Endothelial cell of umbilical vein (primary cell): ENCODE measurements at regions not wholly inside any gene's neighbourhood (a gene's known extent, or its start where the extent isn't known, plus 50 kb on each side); places are given as distances from the start of the nearest gene placed in this dataset.

ENCODE experiments used
- BruUV-seq: library from RNA; stranded (reverse); fragments of 400-500 nt; replicated peaks from 2 replicates; lab custom pipeline; 2021; lab: Mats Ljungman, UMichigan
- CTCF ChIA-PET: fragments of 300-600, 350-600 bp; sonication (Branson Sonifier 250); formaldehyde crosslinking; loops from one replicate; lab custom pipeline; 2021; ENCODE audit warnings: antibody characterized with exemption, inconsistent platforms; lab: Charles Lee
- POLR2A ChIA-PET: fragments of 300-600, 350-600 bp; sonication (Branson Sonifier 250); formaldehyde crosslinking; loops from one replicate; lab custom pipeline; 2021; ENCODE audit warnings: antibody characterized with exemption, inconsistent platforms; lab: Charles Lee
- DNase-seq: peaks from one replicate; pipeline ENCODE4 v3.0.0-alpha.2; 2011; ENCODE audit warnings: low read depth, low spot score
- FAIRE-seq: peaks from 2 replicates; lab custom pipeline; 2011; peaks lifted over from hg19 to GRCh38; lab: Jason Lieb, UNC
- H2AFZ ChIP-seq: 2 replicates; pipeline ENCODE4 v1.6.0; 2012; ENCODE audit warnings: low read depth, low read length, control low read depth, inconsistent platforms
- H3K27ac ChIP-seq: 2 replicates; pipeline ENCODE4 v1.5.1; 2011; ENCODE audit warnings: low read depth, mild to moderate bottlenecking, control low read depth, low read length, moderate library complexity; ENCODE audit not compliant: insufficient read depth
- H3K27me3 ChIP-seq, 2 experiments: 2 replicates each; pipeline versions ENCODE4 v1.6.0 to v1.6.1; 2011; ENCODE audit warnings: low read length in 2 of 2, mixed read lengths in 1 of 2; ENCODE audit not compliant: control insufficient read depth in 2 of 2, insufficient read depth in 2 of 2
- H3K36me3 ChIP-seq, 2 experiments: 2 replicates in 1 of 2; 3 replicates in 1 of 2; pipeline ENCODE4 v1.5.1; 2011; ENCODE audit warnings: low read length in 2 of 2, mild to moderate bottlenecking in 1 of 2, moderate library complexity in 1 of 2; ENCODE audit not compliant: control insufficient read depth in 2 of 2, insufficient read depth in 2 of 2; ENCODE audit errors: extremely low read depth in 1 of 2
- H3K4me1 ChIP-seq: 3 replicates; pipeline ENCODE4 v1.5.1; 2011; ENCODE audit warnings: mild to moderate bottlenecking, low read length; ENCODE audit not compliant: control insufficient read depth, insufficient read depth; ENCODE audit errors: extremely low read depth
- H3K4me2 ChIP-seq: 2 replicates; pipeline ENCODE4 v1.6.1; 2011; ENCODE audit warnings: low read length, control low read depth, mixed read lengths; ENCODE audit not compliant: insufficient read depth
- H3K4me3 ChIP-seq, 3 experiments: fragments of 200-600 bp in 1 of 3; sonication (generic), shearing (Covaris generic) in 1 of 3; replicated peaks in 1 of 3; 2 replicates each; pipeline ENCODE4 v1.5.1; 2011 to 2016; ENCODE audit warnings: control low read depth in 3 of 3, low read length in 3 of 3, mild to moderate bottlenecking in 2 of 3, inconsistent platforms in 1 of 3, low read depth in 1 of 3, moderate library complexity in 1 of 3; ENCODE audit not compliant: insufficient read depth in 1 of 3
- H3K79me2 ChIP-seq: 2 replicates; pipeline ENCODE4 v1.6.0; 2012; ENCODE audit warnings: low read length, inconsistent platforms; ENCODE audit not compliant: control insufficient read depth, insufficient read depth
- H3K9ac ChIP-seq: replicated peaks from 2 replicates; pipeline ENCODE3; 2011; ENCODE audit warnings: low read length, control low read depth; ENCODE audit not compliant: insufficient read depth; ENCODE audit errors: extremely low read depth
- H3K9me1 ChIP-seq: replicated peaks from 3 replicates; pipeline ENCODE4 v1.6.0; 2011; ENCODE audit warnings: mild to moderate bottlenecking, low read length; ENCODE audit not compliant: control insufficient read depth, insufficient read depth; ENCODE audit errors: extremely low read depth
- H3K9me3 ChIP-seq: replicated peaks from 2 replicates; pipeline ENCODE4 v1.5.1; 2012; ENCODE audit warnings: low read length, inconsistent platforms; ENCODE audit not compliant: control insufficient read depth, insufficient read depth
- H4K20me1 ChIP-seq: replicated peaks from 2 replicates; pipeline ENCODE3; 2011; ENCODE audit warnings: mild to moderate bottlenecking, low read length; ENCODE audit not compliant: control insufficient read depth, insufficient read depth; ENCODE audit errors: extremely low read depth
- EZH2 ChIP-seq: IDR thresholded peaks from 2 replicates; pipeline ENCODE4 v1.6.1; 2012; ENCODE audit warnings: borderline replicate concordance, low read depth, mild to moderate bottlenecking, moderate library complexity, low read length, inconsistent platforms; ENCODE audit not compliant: severe bottlenecking
- FOS ChIP-seq: IDR thresholded peaks from 2 replicates; pipeline ENCODE4 v1.6.1; 2011; ENCODE audit warnings: mild to moderate bottlenecking, low read length, moderate library complexity, borderline replicate concordance; ENCODE audit not compliant: insufficient read depth
- GATA2 ChIP-seq: IDR thresholded peaks from 2 replicates; pipeline ENCODE4 v1.7.0; 2011; ENCODE audit warnings: low read depth, mild to moderate bottlenecking, moderate library complexity, mixed read lengths, low read length; ENCODE audit not compliant: insufficient read length, insufficient read depth
- JUN ChIP-seq: IDR thresholded peaks from 2 replicates; pipeline ENCODE4 v1.6.1; 2011; ENCODE audit warnings: borderline replicate concordance, low read depth; ENCODE audit not compliant: insufficient read length, insufficient read depth
- MAX ChIP-seq: IDR thresholded peaks from 2 replicates; pipeline ENCODE4 v1.6.1; 2011; ENCODE audit not compliant: insufficient read depth, insufficient read length
- MYC ChIP-seq: IDR thresholded peaks from one replicate; pipeline ENCODE4 v1.6.1; 2011; ENCODE audit warnings: mild to moderate bottlenecking, low read depth, low read length
- POLR2A ChIP-seq: IDR thresholded peaks from 2 replicates; pipeline ENCODE4 v1.6.1; 2012; ENCODE audit warnings: low read depth, mild to moderate bottlenecking, control low read depth, low read length
- POLR2AphosphoS5 ChIP-seq: IDR thresholded peaks from 2 replicates; pipeline ENCODE4 v1.6.1; 2012; ENCODE audit warnings: low read depth, mild to moderate bottlenecking, control low read depth, low read length, moderate library complexity; ENCODE audit not compliant: insufficient read depth
- dilution Hi-C: fragments of 300-500 bp; cut with MboI; formaldehyde crosslinking; loops from one replicate; pipeline ENCODE4 v1.15.0; 2019; ENCODE audit warnings: low sequenced_read_pairs; ENCODE audit not compliant: extremely low pct_ligation_motif_present
- intact Hi-C: fragments of 100-400 bp; cut with micrococcal nuclease; formaldehyde crosslinking; loops from one replicate; pipeline ENCODE4 v1.10.0; 2022
- TF ChIP-seq, protein P1 (sequence below), 2 donors: IDR thresholded peaks; 1 replicate in 1 of 2; 2 replicates in 1 of 2; pipeline ENCODE4 v1.5.1; 2011; ENCODE audit warnings: low read length in 2 of 2, mild to moderate bottlenecking in 2 of 2, moderate library complexity in 2 of 2, control low read depth in 1 of 2, inconsistent platforms in 1 of 2, low read depth in 1 of 2; ENCODE audit not compliant: insufficient read depth in 1 of 2; ENCODE audit errors: extremely low read depth in 1 of 2

GRCh38 chrX:39850209-39850608, 247.5 kb downstream of the BCOR start:
- Histone ChIP-seq H3K36me3 (no peaks in the 10 kb centered on the region), H4K20me1 (no peaks in the 10 kb centered on the region), H3K4me1 (peaks cover 4% of the 10 kb centered on the region), H2AFZ (no peak overlapping the region), H3K9ac (no peak overlapping the region), H3K4me2 (no peak overlapping the region), H3K27ac (no peak overlapping the region), H3K79me2 (no peaks in the 10 kb centered on the region), H3K9me3 (no peaks in the 10 kb centered on the region), H3K27me3 (no peaks in the 10 kb centered on the region), H3K9me1 (no peaks in the 10 kb centered on the region), H3K4me3 (no peak overlapping the region)
- CTCF ChIA-PET: no interaction called here
- intact Hi-C loops (no loop called here), dilution Hi-C loops (no loop called here)
- POLR2A ChIA-PET: no interaction called here
- no TSS peak for BruUV-seq
- FAIRE-seq: no peak
- DNase-seq: no peak
- TF ChIP-seq, protein P1, sequence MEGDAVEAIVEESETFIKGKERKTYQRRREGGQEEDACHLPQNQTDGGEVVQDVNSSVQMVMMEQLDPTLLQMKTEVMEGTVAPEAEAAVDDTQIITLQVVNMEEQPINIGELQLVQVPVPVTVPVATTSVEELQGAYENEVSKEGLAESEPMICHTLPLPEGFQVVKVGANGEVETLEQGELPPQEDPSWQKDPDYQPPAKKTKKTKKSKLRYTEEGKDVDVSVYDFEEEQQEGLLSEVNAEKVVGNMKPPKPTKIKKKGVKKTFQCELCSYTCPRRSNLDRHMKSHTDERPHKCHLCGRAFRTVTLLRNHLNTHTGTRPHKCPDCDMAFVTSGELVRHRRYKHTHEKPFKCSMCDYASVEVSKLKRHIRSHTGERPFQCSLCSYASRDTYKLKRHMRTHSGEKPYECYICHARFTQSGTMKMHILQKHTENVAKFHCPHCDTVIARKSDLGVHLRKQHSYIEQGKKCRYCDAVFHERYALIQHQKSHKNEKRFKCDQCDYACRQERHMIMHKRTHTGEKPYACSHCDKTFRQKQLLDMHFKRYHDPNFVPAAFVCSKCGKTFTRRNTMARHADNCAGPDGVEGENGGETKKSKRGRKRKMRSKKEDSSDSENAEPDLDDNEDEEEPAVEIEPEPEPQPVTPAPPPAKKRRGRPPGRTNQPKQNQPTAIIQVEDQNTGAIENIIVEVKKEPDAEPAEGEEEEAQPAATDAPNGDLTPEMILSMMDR (IDR thresholded peaks at IDR 0.05; ENCODE audit: extremely low read depth in 1 of 2, insufficient read depth in 1 of 2, low read depth in 1 of 2, low read length in 2 of 2): no peak
- TF ChIP-seq MAX: no peak
- no peak for TF ChIP-seq POLR2AphosphoS5

DNA sequence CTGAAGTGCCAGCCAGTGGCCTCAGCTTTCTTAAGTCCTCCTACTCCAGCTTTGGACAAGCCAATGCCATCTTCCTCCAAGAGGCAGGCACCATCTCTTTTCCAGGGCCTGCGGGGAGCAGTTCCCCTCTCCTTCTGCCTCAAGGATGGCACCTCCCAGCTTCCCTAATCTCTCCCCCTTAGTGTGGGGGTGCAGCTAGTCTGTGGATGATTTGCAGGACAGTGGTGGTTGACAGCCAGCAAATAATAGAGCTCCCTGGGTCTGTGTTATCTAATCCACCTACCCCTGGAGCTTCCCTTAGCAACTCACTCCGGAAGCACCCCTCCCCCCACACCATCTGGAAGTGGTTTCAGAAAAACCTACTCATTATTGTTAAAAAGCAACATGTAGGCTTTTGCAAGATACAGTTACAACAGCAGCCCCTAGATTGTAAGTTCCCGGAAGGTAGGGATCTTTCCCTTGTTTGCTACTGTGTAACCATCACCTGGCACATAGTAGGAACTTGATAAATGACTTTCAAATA, 247.1 kb downstream of the BCOR start:
- no TSS peak for BruUV-seq
- no peaks in the 10 kb centered on the region for H3K79me2 ChIP-seq
- POLR2A ChIA-PET: no interaction called here
- CTCF ChIA-PET: interaction anchor here (1.4 kb wide), 1 partner anchor 120 kb away, joined by 3 read pairs; no protein-coding TSS in a partner anchor
- H3K27me3 ChIP-seq: no peaks in the 10 kb centered on the region
- H3K4me1 ChIP-seq: peaks cover 9% of the 10 kb centered on the region
- no peak overlapping the region for H2AFZ ChIP-seq
- no peaks in the 10 kb centered on the region for H3K9me3 ChIP-seq
- intact Hi-C loops (no loop called here), dilution Hi-C loops (no loop called here)
- FAIRE-seq (no peak), DNase-seq (no peak)
- no peak overlapping the region for H3K27ac ChIP-seq
- no peaks in the 10 kb centered on the region for H3K9me1 ChIP-seq
- H3K4me2 ChIP-seq: no peak overlapping the region
- TF ChIP-seq JUN (no peak), POLR2AphosphoS5 (no peak), MAX (no peak), FOS (no peak), GATA2 (no peak), EZH2 (no peak), MYC (no peak), POLR2A (no peak)
- TF ChIP-seq, protein P1 (IDR thresholded peaks at IDR 0.05; ENCODE audit: extremely low read depth in 1 of 2, insufficient read depth in 1 of 2, low read depth in 1 of 2, low read length in 2 of 2): no peak
- H3K4me3 ChIP-seq: no peak overlapping the region
- H3K9ac ChIP-seq: no peak overlapping the region
- no peaks in the 10 kb centered on the region for H3K36me3 ChIP-seq
- no peaks in the 10 kb centered on the region for H4K20me1 ChIP-seq
